ENCODE measurements at regions not wholly inside any gene's neighbourhood (a gene's known extent, or its start where the extent isn't known, plus 50 kb on each side); places are given as distances from the start of the nearest gene placed in this dataset.
"Not testable (repeated sequence)": the region's sequence is repeated elsewhere in the genome, so short reads cannot be mapped to it uniquely, and the experiment has no call there.

DNA sequence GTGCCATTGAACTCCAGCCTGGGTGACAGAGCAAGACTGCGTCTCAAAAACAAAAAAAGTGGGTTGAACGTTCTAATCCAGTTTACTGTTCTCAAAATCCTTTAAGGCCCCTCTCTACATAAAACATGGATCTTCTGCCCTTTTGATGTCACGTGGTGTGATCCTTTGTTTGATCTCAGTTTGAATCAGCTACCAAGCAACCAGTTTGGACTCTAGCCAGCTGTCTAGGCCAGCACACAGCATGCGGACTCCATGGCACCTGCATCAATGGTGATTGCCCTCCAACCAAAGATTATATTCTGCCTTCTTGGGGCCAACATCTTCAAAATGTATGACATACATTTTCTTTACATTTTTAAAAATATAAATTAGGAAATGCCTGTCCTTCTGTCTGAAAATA, 365.4 kb downstream of the NDFIP2 start:
- Histone ChIP-seq H3K4me3 (ENCODE audit: insufficient read length, low read depth) (no peak overlapping the region), H3K9ac (ENCODE audit: insufficient read length, low read depth) (no peak overlapping the region), H3K27me3 (ENCODE audit: insufficient read depth, insufficient read length) (no peaks in the 10 kb centered on the region), H3K9me3 (ENCODE audit: insufficient read depth, low read length) (no peaks in the 10 kb centered on the region), H3K4me1 (ENCODE audit: insufficient read depth, insufficient read length) (no peaks in the 10 kb centered on the region), H3K36me3 (ENCODE audit: insufficient read depth, insufficient read length, low read length) (no peaks in the 10 kb centered on the region)
- TF ChIP-seq SUZ12 (IDR thresholded peaks at IDR 0.05; ENCODE audit: extremely low read depth, insufficient read depth, insufficient read length) (no peak), ZNF274 (IDR thresholded peaks at IDR 0.05; ENCODE audit: low read depth, low read length) (no peak), YY1 (IDR thresholded peaks at IDR 0.05; ENCODE audit: insufficient read depth, insufficient read length) (no peak)
- DNase-seq (ENCODE audit: low read depth, low spot score): no peak

DNA sequence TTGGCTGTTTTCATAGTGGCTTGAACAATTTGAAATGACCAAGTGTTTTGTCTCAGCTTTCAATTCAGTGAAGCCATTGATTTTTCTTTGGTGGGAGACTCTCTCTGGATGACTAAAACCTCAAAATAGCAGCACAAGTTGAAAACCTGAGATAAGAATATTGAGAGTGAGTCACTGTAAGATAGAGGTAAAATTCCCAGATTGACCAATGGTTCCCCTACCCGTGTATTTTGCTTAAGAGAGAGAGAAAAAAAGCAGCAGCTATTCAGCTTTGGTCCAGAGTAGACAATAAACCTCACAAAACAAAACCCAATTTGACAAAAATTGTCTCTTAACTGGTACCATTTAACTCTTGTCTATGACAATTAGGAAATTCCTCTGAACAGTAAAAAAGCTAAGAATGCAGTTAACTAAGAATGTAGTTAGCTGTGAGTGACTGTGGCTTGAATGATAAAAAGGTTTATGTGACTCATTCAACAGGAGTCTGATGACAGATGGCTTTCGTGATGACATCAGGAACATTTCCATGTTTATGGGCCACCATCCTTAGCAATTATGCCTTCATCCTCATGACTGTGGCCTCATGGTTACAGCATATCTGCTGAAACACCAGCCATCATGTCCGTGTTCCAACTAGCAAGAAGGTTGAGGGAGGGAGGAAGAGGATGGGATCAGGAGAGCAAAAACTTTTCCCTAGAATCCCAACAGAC, 356.9 kb downstream of the NDFIP2 start:
- no peaks in the 10 kb centered on the region for H3K27me3 ChIP-seq (ENCODE audit: insufficient read depth, insufficient read length)
- H3K4me3 ChIP-seq (ENCODE audit: insufficient read length, low read depth): no peak overlapping the region
- TF ChIP-seq YY1 (IDR thresholded peaks at IDR 0.05; ENCODE audit: insufficient read depth, insufficient read length) (no peak), SUZ12 (IDR thresholded peaks at IDR 0.05; ENCODE audit: extremely low read depth, insufficient read depth, insufficient read length) (no peak), ZNF274 (IDR thresholded peaks at IDR 0.05; ENCODE audit: low read depth, low read length) (no peak)
- DNase-seq (ENCODE audit: low read depth, low spot score): no peak
- H3K36me3 ChIP-seq (ENCODE audit: insufficient read depth, insufficient read length, low read length): no peaks in the 10 kb centered on the region
- H3K9me3 ChIP-seq (ENCODE audit: insufficient read depth, low read length): peaks cover 16% of the 10 kb centered on the region; the same call in 1 of the 2 replicates
- H3K9ac ChIP-seq (ENCODE audit: insufficient read length, low read depth): no peak overlapping the region
- no peaks in the 10 kb centered on the region for H3K4me1 ChIP-seq (ENCODE audit: insufficient read depth, insufficient read length)

DNA sequence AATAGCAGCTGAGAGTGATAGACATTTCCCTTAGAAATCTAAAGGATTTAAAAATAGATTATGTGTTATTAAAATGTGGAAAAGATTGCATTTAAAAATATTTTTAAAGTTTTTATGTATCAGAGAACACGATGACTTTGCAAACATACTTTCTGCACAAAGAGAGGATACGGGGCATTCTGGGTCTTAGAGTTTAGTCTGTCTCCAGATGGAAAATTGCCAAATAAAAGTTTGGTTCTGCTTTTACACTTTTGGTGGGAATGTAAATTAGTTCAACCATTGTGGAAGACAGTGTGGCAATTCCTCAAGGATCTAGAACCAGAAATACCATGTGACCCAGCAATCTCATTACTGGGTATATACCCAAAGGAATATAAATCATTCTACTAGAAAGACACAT, 355.2 kb downstream of the NDFIP2 start:
- H3K36me3 ChIP-seq (ENCODE audit: insufficient read depth, insufficient read length, low read length); H3K27me3 ChIP-seq (ENCODE audit: insufficient read depth, insufficient read length); H3K9ac ChIP-seq (ENCODE audit: insufficient read length, low read depth); H3K4me3 ChIP-seq (ENCODE audit: insufficient read length, low read depth); DNase-seq (ENCODE audit: low read depth, low spot score); H3K4me1 ChIP-seq (ENCODE audit: insufficient read depth, insufficient read length): not testable (repeated sequence)
- peaks cover 16% of the 10 kb centered on the region; the same call in 1 of the 2 replicates for H3K9me3 ChIP-seq (ENCODE audit: insufficient read depth, low read length)

DNA sequence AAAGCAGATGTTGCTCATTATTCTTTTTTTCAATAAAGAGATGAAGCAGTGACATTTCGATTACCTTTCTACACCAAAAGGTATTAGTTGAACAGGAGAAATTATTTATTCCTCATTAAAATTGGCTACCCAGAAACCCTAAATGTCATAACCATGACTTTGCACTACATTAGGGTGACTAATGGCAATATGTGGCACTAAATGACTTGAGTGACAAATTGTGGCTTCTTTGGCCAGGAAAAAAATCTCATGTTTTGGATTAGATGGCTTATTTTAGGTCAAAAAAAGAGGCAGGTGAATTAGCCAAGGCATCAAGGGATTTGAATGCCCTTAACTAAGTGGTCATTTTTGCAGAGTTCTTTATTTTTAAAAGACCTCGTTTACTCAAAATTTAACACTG, 353.9 kb downstream of the NDFIP2 start:
- no peak for TF ChIP-seq SUZ12 (IDR thresholded peaks at IDR 0.05; ENCODE audit: extremely low read depth, insufficient read depth, insufficient read length)
- TF ChIP-seq YY1 (IDR thresholded peaks at IDR 0.05; ENCODE audit: insufficient read depth, insufficient read length): no peak
- no peak for TF ChIP-seq ZNF274 (IDR thresholded peaks at IDR 0.05; ENCODE audit: low read depth, low read length)
- DNase-seq (ENCODE audit: low read depth, low spot score): no peak
- H3K27me3 ChIP-seq (ENCODE audit: insufficient read depth, insufficient read length): no peaks in the 10 kb centered on the region
- H3K4me1 ChIP-seq (ENCODE audit: insufficient read depth, insufficient read length): no peaks in the 10 kb centered on the region
- no peaks in the 10 kb centered on the region for H3K36me3 ChIP-seq (ENCODE audit: insufficient read depth, insufficient read length, low read length)
- peaks cover 16% of the 10 kb centered on the region; the same call in 1 of the 2 replicates for H3K9me3 ChIP-seq (ENCODE audit: insufficient read depth, low read length)
- no peak overlapping the region for H3K9ac ChIP-seq (ENCODE audit: insufficient read length, low read depth)
- no peak overlapping the region for H3K4me3 ChIP-seq (ENCODE audit: insufficient read length, low read depth)

DNA sequence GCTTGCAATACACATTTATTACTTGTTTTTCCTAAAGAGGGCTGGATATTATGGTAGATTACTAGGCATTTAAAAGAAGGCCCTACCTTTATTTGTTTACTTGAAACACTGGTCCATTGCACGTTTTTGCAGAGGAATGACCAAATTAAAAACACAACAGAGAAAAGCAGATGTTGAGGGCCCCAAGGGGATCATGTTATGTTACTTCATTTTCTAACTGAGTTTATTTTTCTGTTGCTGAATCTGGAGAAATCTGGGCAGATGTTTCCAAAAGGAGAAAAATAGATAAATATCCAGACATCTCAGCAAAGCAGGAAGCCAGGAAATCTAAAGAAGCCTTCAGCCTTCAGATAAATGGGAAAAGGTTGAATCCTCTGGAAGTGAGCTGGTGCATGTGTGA, 353.0 kb downstream of the NDFIP2 start:
- Histone ChIP-seq H3K4me3 (ENCODE audit: insufficient read length, low read depth) (no peak overlapping the region), H3K9me3 (ENCODE audit: insufficient read depth, low read length) (peaks cover 10% of the 10 kb centered on the region; the same call in 1 of the 2 replicates), H3K4me1 (ENCODE audit: insufficient read depth, insufficient read length) (no peaks in the 10 kb centered on the region), H3K27me3 (ENCODE audit: insufficient read depth, insufficient read length) (no peaks in the 10 kb centered on the region), H3K9ac (ENCODE audit: insufficient read length, low read depth) (no peak overlapping the region), H3K36me3 (ENCODE audit: insufficient read depth, insufficient read length, low read length) (no peaks in the 10 kb centered on the region)
- no peak for DNase-seq (ENCODE audit: low read depth, low spot score)
- TF ChIP-seq SUZ12 (IDR thresholded peaks at IDR 0.05; ENCODE audit: extremely low read depth, insufficient read depth, insufficient read length) (no peak), ZNF274 (IDR thresholded peaks at IDR 0.05; ENCODE audit: low read depth, low read length) (no peak), YY1 (IDR thresholded peaks at IDR 0.05; ENCODE audit: insufficient read depth, insufficient read length) (no peak)

DNA sequence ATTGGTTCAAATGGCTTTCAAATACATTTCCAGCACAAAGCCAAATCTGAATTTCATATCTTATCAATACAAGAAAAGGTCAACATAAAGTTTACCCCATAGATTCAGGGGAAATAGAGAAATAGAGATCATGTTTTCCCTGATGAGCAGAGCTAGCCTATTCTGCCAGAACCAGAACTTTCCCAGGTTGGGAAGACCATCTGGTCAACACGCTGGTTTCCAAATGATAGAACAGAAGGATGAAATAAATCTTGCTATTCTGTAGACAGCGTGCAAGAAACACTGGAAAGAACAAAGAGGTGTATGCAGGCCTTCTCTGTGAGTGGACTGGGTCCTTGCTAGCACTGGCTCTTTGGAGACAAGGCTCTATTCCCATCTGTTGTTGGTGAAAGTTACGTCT, 350.6 kb downstream of the NDFIP2 start:
- no peaks in the 10 kb centered on the region for H3K4me1 ChIP-seq (ENCODE audit: insufficient read depth, insufficient read length)
- TF ChIP-seq SUZ12 (IDR thresholded peaks at IDR 0.05; ENCODE audit: extremely low read depth, insufficient read depth, insufficient read length) (no peak), ZNF274 (IDR thresholded peaks at IDR 0.05; ENCODE audit: low read depth, low read length) (no peak), YY1 (IDR thresholded peaks at IDR 0.05; ENCODE audit: insufficient read depth, insufficient read length) (no peak)
- DNase-seq (ENCODE audit: low read depth, low spot score): no peak
- no peak overlapping the region for H3K4me3 ChIP-seq (ENCODE audit: insufficient read length, low read depth)
- no peaks in the 10 kb centered on the region for H3K36me3 ChIP-seq (ENCODE audit: insufficient read depth, insufficient read length, low read length)
- no peaks in the 10 kb centered on the region for H3K27me3 ChIP-seq (ENCODE audit: insufficient read depth, insufficient read length)
- no peak overlapping the region for H3K9ac ChIP-seq (ENCODE audit: insufficient read length, low read depth)
- no peaks in the 10 kb centered on the region for H3K9me3 ChIP-seq (ENCODE audit: insufficient read depth, low read length)

DNA sequence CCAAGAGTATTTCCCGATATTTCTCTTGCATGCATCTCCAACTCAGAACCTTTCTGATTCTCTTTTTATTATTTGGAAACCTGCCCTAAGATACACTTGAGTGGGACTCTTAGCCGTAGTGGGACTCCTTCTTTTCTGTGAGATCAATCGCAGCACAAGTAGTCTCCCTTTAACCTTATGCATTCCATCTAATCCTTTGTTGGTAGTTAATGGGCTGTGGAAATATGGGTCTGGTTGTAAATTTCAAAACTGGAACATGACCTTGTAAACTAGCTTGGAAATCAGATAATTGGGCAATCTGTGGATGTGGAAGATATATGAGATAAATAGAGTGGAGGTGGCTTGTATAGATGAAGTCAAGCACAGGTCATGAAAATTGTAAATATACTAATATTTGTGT, 350.0 kb downstream of the NDFIP2 start:
- no peaks in the 10 kb centered on the region for H3K27me3 ChIP-seq (ENCODE audit: insufficient read depth, insufficient read length)
- DNase-seq (ENCODE audit: low read depth, low spot score): no peak
- H3K36me3 ChIP-seq (ENCODE audit: insufficient read depth, insufficient read length, low read length): no peaks in the 10 kb centered on the region
- no peak overlapping the region for H3K4me3 ChIP-seq (ENCODE audit: insufficient read length, low read depth)
- H3K9ac ChIP-seq (ENCODE audit: insufficient read length, low read depth): no peak overlapping the region
- TF ChIP-seq SUZ12 (IDR thresholded peaks at IDR 0.05; ENCODE audit: extremely low read depth, insufficient read depth, insufficient read length) (no peak), ZNF274 (IDR thresholded peaks at IDR 0.05; ENCODE audit: low read depth, low read length) (no peak), YY1 (IDR thresholded peaks at IDR 0.05; ENCODE audit: insufficient read depth, insufficient read length) (no peak)
- H3K9me3 ChIP-seq (ENCODE audit: insufficient read depth, low read length): no peaks in the 10 kb centered on the region
- no peaks in the 10 kb centered on the region for H3K4me1 ChIP-seq (ENCODE audit: insufficient read depth, insufficient read length)
